CD4-positive, alpha-beta T cell treated with Interleukin-1 beta for 1 hour (primary cell): ENCODE measurements at regions not wholly inside any gene's neighbourhood (a gene's known extent, or its start where the extent isn't known, plus 50 kb on each side); places are given as distances from the start of the nearest gene placed in this dataset.
"Not testable (repeated sequence)": the region's sequence is repeated elsewhere in the genome, so short reads cannot be mapped to it uniquely, and the experiment has no call there.

Source experiments
- DNase-seq, 2 donors: peaks; one replicate each; pipeline ENCODE4 v3.0.0-alpha.2; 2020 to 2022

- no peak for DNase-seq
Measured at GRCh38 chr20:5492937-5493336, 117.9 kb downstream of the GPCPD1 start.

- no peak for DNase-seq
Measured at GRCh38 chr20:5491455-5491854, 119.4 kb downstream of the GPCPD1 start.

GRCh38 chr20:5489601-5490000 is 121.2 kb downstream of the GPCPD1 start:
- no peak for DNase-seq

GRCh38 chr20:5488823-5489222 is 122.0 kb downstream of the GPCPD1 start:
- no peak for DNase-seq

GRCh38 chr20:5486377-5487054 is 124.3 kb downstream of the GPCPD1 start:
- DNase-seq, result no peak

- DNase-seq, result no peak
Measured at GRCh38 chr20:5484926-5485325, 125.9 kb downstream of the GPCPD1 start.

GRCh38 chr20:5484346-5484745 is 126.5 kb downstream of the GPCPD1 start:
- DNase-seq, result no peak

GRCh38 chr20:5482791-5483190 is 128.0 kb downstream of the GPCPD1 start:
- no peak for DNase-seq

- no peak for DNase-seq
Measured at GRCh38 chr20:5481872-5482271, 128.9 kb downstream of the GPCPD1 start.

GRCh38 chr20:5480824-5481600 is 129.8 kb downstream of the GPCPD1 start:
- DNase-seq, result no peak

GRCh38 chr20:5474646-5475550 is 135.9 kb downstream of the GPCPD1 start:
- no peak for DNase-seq

- not testable (repeated sequence) for DNase-seq
Measured at GRCh38 chr20:5471866-5472265, 138.9 kb downstream of the GPCPD1 start.

GRCh38 chr20:5471368-5471767 is 139.4 kb downstream of the GPCPD1 start:
- no peak for DNase-seq

- DNase-seq, result no peak
Measured at GRCh38 chr20:5470943-5471342, 139.9 kb downstream of the GPCPD1 start.

- DNase-seq, result no peak
Measured at GRCh38 chr20:5470458-5470857, 140.3 kb downstream of the GPCPD1 start.

- no peak for DNase-seq
Measured at GRCh38 chr20:5469111-5469510, 141.7 kb downstream of the GPCPD1 start.

GRCh38 chr20:5467086-5467485 is 143.7 kb downstream of the GPCPD1 start:
- DNase-seq, result no peak

GRCh38 chr20:5465604-5465927 is 145.2 kb downstream of the GPCPD1 start:
- no peak for DNase-seq

GRCh38 chr20:5464901-5465603 is 145.8 kb downstream of the GPCPD1 start:
- no peak for DNase-seq

GRCh38 chr20:5463007-5463686 is 146.4 kb upstream of the PROKR2 start:
- DNase-seq, result no peak

- DNase-seq, result not testable (repeated sequence)
Measured at GRCh38 chr20:5453745-5454144, 137.0 kb upstream of the PROKR2 start.

- not testable (repeated sequence) for DNase-seq
Measured at GRCh38 chr20:5453316-5453715, 136.6 kb upstream of the PROKR2 start.
